NCI-H2171 treated with DMSO at 0.1 percent for 48 hours (cell line): ENCODE measurements at regions not wholly inside any gene's neighbourhood (a gene's known extent, or its start where the extent isn't known, plus 50 kb on each side); places are given as distances from the start of the nearest gene placed in this dataset.
"Not testable (repeated sequence)": the region's sequence is repeated elsewhere in the genome, so short reads cannot be mapped to it uniquely, and the experiment has no call there.

Experiments
- DNase-seq: peaks from one replicate; lab custom pipeline; 2025; lab: John Stamatoyannopoulos, UW

- no peak for DNase-seq
Measured at GRCh38 chr1:148357037-148357436, 126.1 kb downstream of the PPIAL4G start.

GRCh38 chr1:148355976-148356375 lies 127.1 kb downstream of the PPIAL4G start:
- no peak for DNase-seq

DNA sequence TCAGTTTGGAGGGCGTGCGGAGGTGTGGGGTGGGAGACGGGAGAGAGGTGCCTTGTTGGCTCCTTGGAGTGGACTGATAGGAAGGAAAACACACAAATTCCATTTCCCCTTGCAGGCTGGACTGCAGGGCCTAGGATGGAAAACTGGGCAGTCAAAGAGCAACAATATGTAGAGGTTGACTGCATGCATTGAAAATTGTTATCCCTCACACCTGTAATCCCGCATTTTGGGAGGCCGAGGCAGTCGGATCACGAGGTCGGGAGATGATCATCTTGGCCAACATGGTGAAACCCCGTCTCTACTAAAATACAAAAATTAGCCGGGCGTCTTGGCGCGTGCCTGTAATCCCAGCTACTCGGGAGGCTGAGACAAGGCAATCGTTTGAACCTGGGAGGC lies 128.2 kb downstream of the PPIAL4G start:
- DNase-seq: no peak

GRCh38 chr1:148354284-148354912 lies 128.7 kb downstream of the PPIAL4G start:
- no peak for DNase-seq

DNA sequence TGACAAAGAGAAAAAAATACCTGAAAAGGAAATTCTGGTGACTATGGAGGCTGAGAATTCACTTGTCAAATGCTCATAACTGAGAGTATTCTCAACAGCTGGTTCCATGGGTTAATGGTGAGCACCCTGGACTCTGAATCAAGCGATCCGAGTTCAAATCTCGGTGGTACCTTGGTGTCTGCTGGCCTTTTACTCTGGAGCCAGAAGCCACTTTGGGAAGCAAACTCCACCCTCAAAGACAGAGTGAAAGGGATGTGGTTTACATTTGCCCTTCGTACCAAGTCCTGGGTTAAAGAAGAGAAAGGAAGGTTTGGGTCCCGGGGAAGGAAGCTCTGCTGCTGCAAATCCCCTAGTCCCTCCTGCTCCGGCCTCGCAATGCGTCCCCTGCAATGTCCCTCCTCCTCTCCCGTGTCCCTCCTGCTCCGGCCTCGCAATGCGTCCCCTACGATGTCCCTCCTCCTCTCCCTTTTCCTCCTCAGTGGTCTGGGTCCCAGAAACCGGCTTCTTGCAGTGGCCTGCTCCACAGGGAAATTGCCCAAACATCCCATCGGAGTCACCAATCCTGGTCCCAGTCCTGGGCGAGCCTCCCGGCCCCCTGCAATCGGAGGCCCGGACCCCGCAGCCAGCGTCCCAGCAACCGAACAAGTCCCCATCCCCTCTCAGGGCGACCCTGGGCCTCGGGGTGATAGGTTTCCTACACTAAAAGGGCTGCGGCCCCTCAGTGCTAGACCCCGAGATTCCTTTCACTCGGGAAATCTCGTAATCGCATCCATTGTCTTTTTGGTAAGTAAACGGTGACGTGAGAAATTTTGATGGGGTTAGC lies 129.4 kb downstream of the PPIAL4G start:
- DNase-seq: no peak

- DNase-seq: no peak
Measured at GRCh38 chr1:148352470-148353053, 130.5 kb downstream of the PPIAL4G start.

- no peak for DNase-seq
Measured at GRCh38 chr1:148347781-148348180, 135.3 kb downstream of the PPIAL4G start.

- not testable (repeated sequence) for DNase-seq
Measured at GRCh38 chr1:148345659-148346151, 137.4 kb downstream of the PPIAL4G start.

DNA sequence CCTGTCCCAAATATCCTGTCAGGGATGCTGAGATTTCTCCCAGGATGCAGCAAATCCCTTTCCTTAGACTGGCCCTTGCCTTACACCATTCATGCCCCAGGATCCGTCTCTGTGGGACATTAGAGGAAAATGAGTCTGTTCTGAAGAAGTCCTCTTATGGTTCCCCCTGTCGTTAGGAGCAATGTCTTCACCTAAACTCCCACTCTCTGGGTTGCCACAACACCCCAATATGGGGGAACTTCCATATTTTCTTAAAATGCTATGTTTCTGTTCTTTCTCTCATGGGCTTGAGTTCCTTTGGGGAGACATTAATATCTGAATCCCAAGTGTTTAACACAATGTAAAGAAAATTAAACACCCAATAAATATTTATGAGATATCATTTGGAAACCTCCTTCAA lies 138.5 kb downstream of the PPIAL4G start:
- DNase-seq: not testable (repeated sequence)

DNA sequence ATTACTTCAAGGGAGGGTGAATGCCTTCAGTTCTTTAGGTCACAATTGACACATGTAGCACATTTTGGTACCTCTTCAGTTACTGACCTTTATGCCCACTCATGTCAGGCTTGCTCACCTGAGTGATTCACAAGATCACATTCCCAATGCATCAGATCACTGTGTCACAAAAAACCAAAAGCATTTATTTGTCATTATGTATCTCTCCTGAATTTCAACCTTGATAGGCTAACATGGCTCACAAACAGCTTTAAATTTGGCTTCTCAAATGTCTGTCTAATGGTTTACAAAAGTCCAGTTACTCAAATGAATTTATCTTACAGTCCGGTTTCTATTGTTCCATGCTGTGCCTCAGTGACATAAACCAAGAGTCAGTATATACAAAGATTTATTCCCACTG lies 141.4 kb downstream of the PPIAL4G start:
- not testable (repeated sequence) for DNase-seq

DNA sequence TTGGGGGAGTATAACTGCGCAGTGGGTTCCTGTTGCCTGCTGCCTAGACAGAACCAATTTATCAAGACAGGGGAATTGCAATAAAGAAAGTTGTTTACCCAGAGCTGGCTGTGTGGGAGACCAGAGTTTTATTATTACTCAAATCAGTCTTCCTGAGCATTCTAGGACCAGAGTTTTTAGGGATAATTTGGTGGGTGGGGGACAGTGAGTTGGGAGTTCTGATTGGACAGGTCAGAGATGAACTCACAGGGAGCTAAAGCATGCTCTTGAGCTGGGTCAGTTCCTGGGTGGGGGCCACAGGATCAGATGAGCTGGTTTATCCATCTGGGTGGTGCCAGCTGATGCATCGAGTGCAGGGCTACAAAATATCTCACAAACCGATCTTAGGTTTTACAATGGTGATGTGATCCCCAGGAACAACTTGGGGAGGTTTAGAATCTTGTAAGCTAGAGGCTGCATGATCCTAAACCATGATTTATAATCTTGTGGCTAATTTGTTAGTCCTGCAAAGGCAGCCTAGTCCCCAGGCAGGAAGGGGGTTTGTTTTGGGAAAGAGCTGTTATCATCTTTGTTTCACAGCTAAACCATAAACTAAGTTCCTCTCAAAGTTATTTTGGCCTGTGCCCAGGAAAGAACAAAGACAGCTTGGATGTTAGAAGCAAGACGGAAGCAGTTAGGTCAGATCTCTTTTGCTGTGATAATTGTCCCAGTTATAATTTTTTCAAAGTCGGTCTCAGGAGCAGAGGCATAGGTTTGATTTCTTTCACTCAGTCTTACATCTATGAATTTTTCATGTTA lies 146.8 kb downstream of the PPIAL4G start:
- not testable (repeated sequence) for DNase-seq

DNA sequence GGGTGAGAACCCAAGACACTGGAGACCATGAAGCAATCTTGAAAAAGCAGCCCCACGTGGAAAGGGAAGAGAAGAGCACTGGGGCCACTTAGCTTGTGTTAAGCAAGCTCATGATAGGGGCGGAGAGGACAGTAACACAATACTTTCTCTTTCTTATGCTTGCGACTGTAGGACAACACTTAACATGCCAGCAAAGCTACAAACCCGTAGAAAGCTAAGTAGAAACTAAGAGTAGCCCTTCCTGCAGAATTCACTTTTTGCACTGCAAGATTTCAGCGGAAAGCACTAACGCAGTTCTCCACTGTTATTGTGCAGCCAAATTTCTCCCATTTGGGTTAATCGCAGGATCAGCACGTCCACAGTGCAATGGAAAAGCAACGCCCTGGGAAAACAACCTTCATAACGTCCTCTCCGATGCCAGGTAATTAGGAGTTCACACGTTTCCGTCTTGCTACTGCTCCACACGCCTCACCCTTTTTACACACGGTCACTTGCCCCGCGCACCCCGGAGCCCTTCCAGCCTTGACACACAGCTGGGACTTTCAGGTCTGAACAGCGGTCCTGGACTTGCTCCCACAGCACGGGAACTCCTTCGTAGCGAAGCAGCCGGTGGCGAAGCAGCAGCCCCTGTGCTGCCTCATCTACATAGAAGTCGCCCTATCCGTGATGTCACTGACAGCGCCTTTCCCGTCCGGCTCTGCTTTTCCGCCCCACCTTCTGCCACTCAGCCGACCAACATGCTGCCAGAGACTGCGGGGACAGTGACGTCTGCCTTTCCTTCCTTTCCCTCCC lies 148.6 kb downstream of the PPIAL4G start:
- DNase-seq: peak; percentile 61

DNA sequence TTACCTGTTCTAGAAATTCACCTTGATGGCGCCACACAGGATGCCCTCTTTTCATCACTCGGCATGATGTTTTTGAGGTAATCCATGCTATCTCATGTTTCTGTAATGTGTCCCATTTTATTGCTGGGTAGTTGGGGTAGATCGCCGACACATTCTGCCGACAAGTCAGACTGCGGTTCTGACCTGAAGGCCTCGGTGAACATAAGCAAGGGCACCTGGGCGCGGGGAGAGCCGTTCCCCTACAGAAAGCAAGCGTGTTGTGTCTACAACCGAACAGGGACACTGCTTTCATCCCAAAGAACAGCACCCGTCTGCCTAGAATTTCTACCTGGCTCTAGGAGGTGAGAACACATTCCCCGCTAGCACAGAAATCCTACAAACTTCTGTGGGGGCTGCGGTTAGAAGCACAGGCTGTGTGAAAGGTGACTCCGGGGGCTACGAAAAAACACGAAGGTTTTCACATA lies 149.2 kb downstream of the PPIAL4G start:
- no peak for DNase-seq

- DNase-seq: no peak
Measured at GRCh38 chr1:148328884-148329283, 154.2 kb downstream of the PPIAL4G start.

GRCh38 chr1:148325031-148325430 lies 158.1 kb downstream of the PPIAL4G start:
- not testable (repeated sequence) for DNase-seq

DNA sequence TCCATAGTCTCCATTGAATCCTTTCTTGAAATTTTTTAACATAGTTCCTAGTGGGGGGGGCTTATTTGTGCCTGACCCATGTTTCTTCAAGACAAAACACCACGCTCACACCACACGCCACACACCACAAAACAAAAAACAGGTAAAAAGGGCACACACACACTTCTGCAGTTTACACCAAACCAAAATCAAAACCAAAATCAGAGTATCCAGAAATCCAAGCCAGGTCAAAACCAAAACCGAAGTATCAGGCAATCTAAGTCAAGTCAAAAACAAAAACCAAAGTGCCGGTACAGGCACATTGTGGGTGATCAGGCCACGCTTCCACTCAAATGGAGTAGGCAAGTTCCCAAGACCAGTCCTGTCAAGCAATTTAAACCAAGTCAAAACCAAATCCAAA lies 158.6 kb downstream of the PPIAL4G start:
- not testable (repeated sequence) for DNase-seq

DNA sequence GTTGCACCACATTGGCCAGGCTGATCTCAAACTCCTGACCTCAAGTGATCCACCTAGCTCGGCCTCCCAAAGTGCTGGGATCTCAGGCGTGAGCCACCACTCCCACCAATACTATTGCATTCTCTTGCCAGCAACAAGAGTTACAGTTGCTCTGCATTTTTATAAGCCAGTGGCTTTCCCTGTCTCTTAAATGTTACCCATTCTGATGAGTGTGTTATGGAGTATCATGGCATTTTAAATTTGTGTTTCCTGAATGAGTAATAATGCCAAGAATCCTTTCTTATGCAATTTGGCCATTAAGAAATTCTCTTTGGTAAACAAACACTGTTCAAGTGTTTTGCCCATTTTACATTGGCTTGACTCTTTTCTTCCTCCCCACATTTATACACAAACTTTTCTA lies 163.0 kb downstream of the PPIAL4G start:
- DNase-seq: not testable (repeated sequence)

GRCh38 chr1:148318904-148319242 lies 164.2 kb downstream of the PPIAL4G start:
- no peak for DNase-seq

DNA sequence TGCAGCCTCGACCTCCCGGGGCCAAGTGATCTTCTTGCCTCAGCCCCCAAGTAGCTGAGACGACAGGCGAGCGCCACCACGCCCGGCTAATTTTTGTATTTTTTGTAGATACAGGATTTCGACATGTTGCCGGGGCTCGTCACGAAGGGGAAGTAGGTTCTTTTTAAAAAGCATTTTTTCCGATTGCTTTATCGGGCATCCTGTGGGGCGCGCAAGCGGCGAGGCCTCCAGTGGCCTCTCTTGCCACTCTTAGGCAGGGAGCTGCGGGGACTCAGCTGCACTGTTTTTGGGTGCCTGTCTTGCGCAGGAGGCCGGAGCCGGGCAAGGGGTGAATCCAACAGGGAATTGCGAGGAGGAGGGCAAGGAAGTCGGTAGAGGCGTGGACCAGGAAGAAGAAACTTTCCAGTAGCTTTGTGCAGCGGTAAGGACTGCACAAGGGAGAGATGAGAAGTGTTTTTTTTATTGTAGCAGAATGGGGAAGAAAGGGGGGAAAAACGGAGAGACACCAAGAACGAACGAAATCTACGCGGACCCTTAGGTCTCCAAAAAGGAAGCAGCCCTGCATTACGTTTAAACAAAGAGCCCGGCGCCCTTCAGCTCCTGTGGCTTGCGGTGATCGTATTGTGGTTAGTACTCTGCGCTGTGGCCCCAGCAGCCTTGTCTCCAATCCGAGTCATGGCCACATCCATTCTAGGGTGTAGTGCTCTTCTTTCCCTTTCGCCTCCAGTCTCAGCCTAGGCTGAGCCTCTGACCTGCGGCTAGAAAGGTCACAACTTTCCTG lies 164.8 kb downstream of the PPIAL4G start:
- no peak for DNase-seq

DNA sequence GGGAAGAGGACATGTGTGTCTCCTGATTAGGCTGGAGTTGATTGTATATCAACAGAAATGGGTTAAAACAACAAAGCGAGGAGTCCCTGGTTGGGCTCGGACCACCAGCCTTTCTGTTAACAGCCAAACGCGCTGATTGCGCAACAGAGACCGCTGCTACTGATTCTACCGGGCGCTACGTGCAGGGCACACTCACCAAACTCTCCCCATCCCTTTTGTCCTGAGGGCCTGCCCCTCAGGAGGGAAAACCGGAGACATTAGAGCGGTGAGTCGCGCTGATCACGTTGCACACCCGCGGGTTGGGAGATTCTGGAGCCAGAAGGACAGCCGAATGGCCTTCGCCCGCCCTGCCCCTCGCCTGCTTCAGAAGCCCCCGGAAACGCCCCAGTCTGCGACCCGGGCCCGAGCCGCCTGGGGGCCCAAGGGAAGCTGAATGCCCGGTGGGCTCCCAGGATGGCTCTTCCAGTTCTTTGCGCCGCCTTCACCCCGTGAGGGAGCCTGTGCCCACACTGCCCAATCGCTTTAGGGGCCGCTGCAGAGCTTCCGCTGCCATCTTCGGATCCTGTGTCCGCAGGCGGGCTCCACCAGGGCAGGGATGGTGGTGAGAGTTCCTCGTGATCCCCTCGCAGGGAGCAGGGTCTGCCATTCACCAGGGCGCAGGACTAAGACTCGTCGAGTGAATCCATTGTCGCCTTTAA lies 165.4 kb upstream of the NBPF11 start:
- DNase-seq: no peak
